Activated CD4-positive, alpha-beta T cell treated with anti-CD3 and anti-CD28 coated beads, Interleukin-2, amount 50 U/mL, for 16 hours (primary cell): ENCODE measurements at regions not wholly inside any gene's neighbourhood (a gene's known extent, or its start where the extent isn't known, plus 50 kb on each side); places are given as distances from the start of the nearest gene placed in this dataset.

Experiments
- DNase-seq: peaks from one replicate; pipeline ENCODE4 v3.0.0-alpha.2; 2020

DNA sequence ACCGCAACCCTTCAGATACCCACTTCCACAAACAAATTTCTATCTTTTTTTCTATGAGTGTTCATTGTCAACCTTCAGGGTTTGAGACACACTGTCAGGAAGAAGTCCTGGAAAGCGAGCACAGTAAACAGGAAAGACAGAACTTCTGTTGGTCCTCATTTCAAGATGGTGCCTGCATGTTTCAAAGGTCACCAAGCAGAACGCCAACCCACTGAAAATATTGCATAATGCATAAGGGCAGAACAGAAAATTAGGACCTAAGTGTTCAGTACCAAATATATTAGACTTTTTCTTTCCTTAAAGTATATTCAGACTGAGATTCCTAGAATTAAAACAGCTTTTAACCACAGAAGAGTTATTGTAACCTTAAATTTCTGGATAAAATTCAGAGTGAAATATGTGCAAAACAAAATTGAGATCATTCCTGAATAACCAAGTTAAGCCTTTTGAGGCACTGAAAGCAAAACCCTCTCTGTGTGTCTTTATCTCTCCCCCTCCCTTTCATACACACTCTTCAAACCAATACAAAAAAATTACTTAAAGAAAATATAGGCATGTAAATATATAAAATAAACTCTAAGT lies 387.8 kb upstream of the THBS1 start:
- DNase-seq, result no peak

DNA sequence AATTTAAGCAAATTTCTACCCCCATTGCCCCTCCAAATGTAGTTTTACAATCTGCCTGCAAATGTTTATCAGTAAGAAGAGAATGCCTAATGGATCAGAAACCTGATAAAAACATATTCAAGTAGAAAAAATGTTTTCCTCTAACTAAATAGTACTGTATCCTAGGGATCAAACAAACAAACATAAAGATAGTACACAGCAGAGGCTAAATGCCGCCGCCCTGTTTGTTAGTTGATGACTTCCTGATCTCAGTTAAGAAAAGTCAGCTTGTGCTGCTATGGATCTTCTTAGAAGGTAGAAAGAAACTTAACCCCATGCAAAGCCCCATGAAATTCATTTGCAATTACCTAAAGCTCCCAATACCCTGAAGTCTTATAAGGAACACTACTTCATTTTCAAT lies 387.3 kb upstream of the THBS1 start:
- DNase-seq, result no peak

DNA sequence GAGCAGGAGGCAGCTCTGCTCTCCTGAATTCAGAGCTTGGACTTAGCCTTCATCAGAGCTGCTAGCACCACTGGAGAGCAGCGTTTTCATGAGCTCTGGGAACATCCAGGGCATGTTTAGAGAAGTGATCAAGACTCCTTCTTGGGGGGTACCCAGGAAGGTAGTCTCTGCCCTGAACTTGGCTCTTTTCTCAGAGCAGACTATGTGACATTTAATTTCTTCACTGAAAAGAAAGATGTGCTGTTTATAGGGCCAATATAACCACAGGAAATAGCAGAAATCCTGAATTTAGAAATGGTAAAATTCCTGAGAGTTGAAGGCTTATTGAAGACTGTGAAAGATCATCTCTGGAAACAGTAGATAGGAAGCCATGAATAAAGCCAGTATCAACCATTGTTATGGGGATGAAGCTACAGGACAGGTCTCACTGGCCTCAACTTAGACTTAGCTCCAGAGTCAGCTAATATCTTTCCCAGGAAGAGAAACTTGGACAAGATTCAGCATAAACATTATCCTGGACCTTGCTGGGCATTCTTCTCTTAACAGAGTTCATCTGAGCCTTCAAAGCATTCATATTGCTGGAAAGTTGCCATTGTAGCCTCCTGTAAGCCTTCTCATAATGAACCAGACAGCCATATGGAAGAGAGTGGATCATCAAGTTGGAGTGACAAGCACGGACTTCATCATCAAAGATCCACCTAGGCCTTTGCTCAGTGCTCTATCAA lies 386.6 kb upstream of the THBS1 start:
- no peak for DNase-seq

DNA sequence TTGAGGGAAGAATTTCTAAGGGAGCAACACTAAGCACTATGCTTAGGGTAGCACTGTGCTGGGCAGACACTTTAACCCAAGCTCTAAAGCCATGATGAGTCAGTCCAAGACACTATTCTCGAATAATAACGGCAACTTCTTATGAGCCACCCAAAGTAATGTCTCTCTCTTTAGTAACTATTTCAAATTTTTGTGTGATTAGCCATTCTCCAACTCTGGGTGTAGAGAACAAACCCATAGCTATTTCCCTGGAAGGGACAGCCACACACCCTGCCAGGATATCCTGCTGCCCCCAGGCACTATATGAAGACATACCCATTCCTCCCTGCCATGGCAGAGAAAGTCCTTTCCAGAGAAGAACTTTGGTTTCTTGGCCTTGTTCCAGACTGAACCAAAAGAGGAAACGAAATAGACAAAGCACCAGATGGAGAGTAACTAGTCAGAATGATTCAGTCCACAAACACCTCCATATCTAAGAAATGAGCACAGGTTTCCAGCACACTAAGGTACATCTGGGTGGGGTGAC lies 384.9 kb upstream of the THBS1 start:
- DNase-seq, result no peak

DNA sequence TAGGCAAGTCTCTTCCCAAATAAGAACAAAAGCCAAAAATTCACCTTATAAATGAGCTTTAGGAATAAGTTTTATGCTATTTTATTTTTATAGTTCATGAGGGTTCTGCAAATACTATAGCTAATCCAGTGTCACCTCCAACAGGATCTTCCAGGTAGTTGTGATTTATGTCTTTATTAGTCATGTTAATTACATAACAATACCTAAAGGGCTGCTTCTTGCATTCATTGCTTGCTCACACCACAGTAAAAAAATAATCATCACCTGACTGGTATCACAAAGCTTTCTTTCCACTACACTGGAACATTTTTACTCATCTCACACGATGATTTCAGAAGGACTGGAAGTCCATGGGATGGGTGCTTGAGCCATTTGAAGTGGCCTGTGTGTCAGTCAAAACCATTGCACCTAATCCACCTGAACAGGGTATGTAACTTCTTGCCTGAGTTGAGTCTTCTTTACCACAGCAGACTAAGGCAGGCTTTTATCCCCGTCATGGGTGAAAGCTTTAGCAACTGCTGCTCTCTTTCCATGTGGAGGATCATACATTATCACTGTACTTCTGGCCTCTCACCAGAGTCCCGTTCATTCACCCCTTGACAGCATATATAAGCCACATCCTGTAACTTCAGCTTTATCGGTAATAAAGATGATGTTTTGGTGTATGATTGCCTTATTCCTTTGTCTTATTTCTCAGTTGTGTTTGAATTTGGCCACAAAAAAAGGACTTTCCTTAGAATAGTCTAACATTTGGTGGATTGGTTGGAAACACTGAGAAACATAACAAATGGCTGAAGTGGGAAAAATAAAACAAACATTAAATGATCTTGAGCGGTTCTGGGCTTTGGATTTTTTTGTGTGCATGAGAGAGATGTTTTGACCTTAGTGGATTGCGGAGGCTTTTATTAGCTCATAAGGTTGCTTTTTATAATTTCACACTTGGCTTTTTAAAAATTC lies 382.6 kb upstream of the THBS1 start:
- no peak for DNase-seq

DNA sequence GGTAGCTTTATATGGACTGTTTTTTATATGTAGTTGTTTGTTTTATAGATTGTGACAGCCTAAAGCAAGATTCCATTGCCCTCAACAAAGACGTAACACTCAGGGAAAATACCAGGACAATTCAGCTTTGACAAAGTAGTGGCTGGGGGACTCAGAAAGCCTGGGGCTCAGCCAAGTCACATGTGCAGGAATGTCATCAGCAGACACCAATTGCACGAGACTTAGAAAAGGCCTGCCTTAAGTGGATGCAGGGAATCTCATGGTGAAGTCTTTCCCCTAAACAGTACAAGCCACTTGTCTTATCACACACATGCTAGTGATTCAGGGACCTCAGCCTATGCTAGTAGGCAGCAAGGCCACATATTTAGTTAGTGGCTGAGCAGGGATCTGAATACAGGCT lies 381.8 kb upstream of the THBS1 start:
- no peak for DNase-seq

DNA sequence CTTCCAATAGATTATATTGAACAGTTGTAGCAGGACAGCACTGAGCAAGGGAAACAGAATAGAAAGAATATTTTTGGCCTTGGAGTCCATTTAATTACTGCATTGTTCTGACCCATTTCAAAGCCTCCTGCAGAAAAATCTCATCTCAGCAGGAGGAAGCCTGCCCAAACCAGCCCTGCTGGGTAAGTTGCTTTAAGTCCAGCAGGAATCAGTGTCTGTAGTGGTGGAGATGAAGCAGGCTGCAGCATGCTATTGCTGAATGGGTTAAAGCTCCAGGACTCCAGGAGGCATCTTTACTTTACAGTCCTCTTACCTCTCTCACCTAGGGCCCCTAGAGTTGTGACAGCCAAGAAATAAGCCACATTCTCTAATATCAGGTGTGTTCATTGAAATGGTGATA lies 380.3 kb upstream of the THBS1 start:
- DNase-seq, result no peak

DNA sequence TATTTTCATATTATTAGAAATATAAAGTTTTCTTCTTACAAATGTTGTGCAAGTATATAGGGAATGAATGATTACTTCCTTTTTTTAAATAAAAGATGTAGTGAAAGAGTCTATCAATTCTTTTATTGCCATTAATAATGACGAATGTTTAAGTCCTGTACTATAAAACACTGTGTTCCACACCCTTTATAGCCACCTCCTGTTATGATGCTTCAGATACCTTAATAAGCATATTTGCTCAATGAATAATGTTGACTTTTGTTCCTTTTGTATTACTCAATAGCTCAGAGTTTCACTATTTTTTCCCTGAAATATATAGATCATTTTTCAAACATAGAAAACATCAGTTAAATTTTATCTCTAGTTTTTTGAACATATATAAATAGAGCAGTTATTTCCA lies 378.2 kb upstream of the THBS1 start:
- no peak for DNase-seq

DNA sequence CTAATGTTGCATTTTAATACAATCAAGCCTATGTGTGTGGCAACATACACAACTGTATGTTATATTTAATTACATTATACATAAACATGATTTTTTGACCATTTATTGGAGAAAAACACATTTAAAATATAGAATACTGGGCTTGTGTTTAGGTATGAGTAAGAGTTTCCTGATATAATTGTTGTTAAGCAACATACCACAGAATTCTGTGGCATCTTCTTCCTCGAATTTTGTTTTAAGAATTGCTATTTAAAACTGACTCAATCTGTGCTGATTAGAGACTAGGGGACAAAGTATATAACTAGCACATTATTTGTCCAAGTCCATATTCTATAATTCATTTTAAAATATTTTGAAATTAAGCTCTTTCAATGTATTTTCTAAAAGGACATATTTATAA lies 376.8 kb upstream of the THBS1 start:
- DNase-seq, result no peak

DNA sequence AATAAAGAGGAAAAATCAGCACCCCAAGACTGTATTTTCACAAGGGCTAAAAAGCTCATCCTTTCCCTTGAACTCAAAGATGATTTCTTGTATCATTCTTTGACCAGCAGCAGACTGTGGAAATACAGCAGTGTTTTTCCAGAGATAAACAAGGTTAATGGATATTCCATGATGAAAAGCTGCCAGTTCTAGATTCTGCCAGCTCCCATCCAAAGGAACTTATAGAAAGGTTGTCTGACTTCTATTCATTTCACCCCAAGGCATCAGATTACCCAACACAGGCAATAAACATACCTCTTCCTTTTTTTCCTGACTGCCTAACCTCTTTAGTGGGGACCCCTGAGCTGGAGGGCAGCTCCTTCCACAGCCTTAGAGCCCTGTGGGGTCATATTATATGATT lies 375.8 kb upstream of the THBS1 start:
- no peak for DNase-seq

DNA sequence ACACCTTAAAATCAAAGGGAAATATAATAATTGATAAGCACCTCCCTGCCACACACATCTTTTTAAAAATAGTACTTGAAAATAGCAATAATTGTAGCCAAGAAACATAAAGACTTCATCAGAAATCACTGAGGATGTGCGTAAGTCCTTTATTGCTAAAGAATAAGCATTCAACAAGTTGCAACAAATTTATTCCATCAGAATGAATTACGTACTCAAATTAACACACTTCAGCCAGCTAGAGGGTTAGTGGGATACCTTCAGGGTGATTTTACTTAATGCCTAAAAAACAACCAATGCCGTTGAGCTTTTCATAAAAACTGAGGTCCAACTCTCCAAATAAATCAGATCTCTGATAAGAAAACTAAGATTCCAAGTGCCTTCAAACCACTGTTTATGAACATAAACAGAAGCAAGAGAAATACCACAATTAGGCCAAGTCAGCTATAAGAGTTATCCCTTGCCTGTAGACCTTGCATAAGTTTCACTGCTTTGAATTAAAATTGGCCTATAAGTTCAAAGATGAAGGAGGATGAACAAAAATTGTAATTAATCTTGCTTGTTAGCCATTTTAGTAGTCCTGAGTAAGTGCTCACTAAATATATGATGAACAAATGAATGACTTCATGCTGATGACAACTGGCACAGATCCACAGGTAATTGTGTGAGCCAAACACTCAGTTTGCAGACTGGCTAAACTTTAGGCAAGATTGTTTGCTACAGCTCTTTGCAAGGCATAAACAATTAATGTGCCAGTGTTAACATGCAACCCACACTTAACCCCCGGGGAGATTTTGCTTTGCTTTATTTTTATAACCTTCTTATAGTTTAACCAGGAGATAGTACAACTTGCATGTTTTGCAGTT lies 375.1 kb upstream of the THBS1 start:
- no peak for DNase-seq

DNA sequence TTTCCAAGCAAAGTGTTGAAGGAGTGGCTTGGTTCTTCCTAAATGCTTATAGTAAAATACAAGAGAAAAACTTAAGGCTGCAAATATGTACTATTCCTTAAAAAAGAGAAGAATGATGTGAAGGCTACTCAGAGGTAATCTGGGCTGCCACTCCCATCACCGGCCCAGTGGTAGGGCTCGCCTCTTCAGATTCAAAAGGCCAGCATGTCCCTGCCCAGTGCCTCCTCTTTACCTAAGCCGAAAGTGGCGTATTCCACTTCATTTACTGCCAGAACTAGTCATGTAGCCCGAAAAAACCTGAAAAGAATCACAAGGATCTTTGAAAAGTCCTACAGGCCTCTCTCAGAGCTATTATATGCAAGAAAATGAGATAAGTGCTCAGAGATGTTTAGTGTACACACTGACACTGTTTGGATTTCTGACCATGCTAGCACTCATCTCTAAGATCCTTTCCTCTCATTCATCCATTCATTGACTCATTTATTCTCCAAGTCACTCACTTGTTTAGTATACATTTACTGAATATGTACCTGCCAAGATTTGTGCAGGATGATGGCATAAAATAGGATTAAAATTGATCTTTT lies 373.3 kb upstream of the THBS1 start:
- no peak for DNase-seq

DNA sequence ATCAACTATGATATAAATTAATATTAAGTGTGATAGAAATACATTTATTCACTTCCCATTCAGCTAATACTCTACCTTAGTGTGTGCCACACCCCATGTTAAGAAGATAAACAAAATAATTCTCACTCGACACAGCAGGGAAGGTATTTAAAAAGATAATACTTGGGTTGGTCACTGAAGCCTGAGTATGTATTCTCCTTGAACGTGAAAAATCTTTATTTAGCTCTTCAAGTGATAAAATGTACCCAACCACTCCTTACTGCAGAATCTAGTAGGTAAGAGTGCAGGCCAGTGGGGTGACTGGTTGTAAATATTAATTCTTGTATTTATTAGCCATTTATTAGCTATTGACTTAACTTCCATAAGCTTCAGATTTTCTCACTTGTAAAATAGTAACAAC lies 372.7 kb upstream of the THBS1 start:
- no peak for DNase-seq

DNA sequence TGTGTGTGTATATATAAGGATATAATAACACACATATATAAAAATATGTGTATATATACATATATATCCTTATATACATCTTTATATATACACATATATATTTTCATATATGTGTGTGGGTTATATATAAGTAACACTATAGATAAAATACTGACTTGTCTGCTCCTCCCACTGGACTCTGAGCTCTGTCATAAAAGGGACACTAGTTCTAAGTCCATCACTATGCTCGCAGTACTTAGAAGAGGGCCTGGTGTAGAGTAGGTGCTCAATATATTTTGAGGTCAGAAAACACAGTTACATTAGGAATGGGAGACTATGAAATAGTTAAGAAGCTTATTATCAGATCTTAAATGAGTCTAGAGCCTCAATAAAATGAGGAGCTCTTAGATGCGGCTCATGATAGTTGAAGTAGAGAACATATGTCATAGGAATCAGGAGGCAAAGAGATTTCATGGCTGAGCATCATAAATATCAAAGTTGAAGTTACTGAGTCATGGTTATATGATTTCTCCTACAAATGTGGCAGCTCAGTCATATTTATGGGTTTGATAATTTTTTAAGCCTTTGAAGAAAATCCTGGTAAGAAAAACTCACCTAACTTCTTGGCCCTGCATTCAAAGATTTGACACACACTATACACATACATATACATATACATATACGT lies 371.2 kb upstream of the THBS1 start:
- no peak for DNase-seq

DNA sequence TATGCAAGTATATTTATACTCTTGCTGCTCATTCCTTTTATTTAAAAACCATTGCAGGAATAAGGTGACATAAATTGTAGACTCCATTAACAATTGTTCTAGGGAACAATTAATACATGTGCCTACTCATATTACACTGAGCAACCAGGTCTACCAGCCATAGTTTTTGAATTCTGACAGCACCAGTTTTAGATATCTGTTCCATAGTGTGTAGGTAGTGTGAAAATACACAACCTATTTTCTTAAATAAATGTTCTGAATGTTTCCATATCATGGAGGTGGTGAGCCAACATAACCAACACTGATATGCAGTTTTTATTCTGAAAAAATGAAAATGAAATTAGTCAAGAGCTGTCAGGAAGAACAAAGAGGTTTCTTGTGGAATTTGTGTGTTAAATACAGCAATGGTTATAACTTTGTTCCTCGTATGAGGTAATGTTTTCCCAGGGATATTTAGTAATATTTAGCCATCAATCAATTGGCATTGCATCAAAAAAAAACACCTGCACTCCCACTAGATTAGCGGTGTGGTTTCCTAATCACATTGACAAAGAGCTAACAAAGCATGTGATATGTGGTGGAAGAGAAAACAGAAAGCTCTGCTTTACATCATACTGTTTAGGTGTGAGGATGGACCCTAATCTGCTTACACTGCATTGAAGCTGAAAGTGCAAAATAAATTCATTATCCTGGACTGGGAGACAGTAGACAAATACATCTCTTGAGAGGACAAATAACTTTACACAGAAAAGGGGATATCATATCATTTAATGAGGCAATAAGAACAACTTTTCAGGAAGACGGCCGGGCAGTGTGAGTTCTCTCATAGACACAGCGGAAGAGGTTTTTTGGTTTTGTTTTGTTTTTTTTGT lies 369.5 kb upstream of the THBS1 start:
- DNase-seq, result no peak

DNA sequence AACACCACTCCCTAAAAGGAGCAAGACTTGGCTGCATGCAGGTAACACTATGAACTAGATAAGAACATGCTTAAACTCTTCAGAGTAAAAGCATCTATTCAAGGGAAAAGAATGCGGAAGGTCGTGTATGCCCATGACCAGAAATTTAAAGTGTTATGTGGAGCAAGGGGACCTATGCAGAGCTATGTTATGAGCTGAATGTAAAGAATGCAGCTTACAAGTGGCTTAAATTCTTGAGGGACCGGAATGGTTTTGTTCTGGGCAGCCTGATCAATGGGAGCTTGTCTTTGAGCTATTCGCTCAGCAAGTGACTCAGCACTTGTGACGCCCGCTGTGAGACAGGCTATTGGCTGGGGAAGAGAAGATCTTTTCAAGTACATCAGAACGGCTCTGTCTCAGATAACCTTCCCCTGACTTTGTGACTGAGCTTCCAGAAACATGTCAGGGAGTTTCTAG lies 367.5 kb upstream of the THBS1 start:
- DNase-seq, result no peak

DNA sequence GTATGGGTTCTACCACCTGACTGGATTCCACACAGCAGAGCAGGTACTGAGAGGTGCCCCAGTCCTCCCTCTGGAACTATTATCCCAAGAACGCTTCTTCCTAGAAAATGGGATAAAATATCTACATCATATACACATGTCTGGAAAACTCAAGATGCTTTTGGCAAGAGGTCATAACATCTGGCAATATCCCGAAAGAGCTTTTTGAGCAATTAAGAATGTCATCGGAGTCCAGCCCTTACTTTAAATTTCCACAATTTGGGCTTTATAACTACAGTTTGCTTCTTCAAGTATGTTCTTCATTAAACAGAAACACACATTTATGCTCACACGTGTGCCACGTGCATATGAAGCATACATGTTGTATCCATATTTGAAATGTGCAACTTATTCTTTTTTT lies 365.9 kb upstream of the THBS1 start:
- no peak for DNase-seq

DNA sequence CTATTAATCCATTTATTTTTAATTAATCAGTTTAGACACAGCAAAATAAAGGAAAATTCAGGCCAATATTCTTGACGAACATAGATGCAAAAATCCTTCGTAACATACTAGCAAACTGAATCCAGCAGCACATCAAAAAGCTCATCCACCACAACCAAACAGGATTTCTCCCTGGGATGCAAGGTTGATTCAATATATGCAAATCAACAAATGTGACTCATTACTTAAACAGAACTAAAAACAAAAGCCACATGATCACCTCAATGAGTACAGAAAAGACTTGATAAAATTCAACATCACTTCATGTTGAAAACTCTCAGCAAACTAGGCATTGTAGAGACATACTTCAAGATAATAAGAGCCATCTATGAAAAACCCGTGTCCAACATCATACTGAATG lies 364.1 kb upstream of the THBS1 start:
- DNase-seq, result no peak

DNA sequence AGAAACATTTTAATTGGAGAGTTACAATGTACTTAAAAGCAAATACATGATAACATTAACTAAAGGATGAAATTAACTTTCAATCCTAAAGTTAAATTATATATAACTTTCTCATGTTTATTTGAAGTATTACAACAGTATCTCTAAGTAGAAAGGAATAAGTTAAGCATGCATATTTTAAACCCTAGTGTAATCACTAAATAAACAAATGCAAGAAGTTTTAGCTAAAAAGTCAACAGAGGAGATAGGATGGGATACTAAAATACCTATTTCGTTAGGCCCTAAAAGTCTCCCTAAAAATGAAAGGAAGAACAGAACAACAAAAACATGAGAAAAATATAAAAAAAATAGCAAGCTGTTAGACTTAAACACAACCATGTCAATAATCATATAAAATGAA lies 361.3 kb upstream of the THBS1 start:
- DNase-seq, result no peak

DNA sequence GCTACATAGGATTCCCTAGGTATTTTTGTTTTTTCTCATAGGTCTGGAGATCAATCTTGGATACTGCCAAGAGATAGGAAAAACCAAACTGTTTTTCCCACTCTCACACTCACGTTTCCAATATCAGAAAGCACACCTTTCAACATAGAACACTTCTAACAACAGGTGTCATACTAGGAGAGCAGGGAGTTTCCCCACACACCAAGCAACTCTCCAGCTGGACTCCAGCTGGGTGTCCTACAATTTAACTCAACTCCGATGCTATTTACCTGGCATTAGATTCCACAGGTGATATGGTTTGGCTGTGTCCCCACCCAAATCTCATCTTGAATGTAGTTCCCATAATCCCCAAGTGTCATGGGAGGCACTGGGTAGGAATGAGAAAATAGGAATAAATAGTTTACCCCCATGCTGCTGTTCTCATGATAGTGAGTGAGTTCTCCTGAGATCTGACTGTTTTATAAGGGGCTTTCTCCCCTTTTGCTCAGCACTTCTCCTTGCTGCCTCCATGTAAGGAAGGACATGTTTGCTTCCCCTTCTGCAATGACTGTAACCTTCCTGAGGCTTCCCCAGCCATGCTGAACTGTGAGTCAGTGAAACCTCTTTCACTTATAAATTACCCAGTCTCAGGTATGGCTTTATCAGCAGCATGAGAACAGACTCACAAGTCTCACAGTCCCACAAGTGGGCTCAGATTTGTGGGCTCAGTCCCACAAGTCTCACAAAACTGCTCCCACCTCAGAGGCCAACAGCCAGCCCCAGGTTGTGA lies 354.5 kb upstream of the THBS1 start:
- DNase-seq, result no peak
